ENCODE measurements at regions not wholly inside any gene's neighbourhood (a gene's known extent, or its start where the extent isn't known, plus 50 kb on each side); places are given as distances from the start of the nearest gene placed in this dataset.

- Histone ChIP-seq H3K27me3 (ENCODE audit: control insufficient read depth, insufficient read depth, low read length) (no peaks in the 10 kb centered on the region), H3K27ac (ENCODE audit: low read depth in 2 of 2, low read length in 2 of 2) (no peak overlapping the region), H3K4me1 (ENCODE audit: control insufficient read depth in 2 of 3, insufficient read depth in 2 of 3, low read depth in 1 of 3, low read length in 3 of 3) (no peaks in the 10 kb centered on the region), H3K36me3 (ENCODE audit: control insufficient read depth in 2 of 3, insufficient read depth in 3 of 3, low read length in 3 of 3) (no peaks in the 10 kb centered on the region), H3K9ac (ENCODE audit: low read length in 3 of 3) (no peak overlapping the region), H3K9me3 (ENCODE audit: control insufficient read depth in 2 of 3, insufficient read depth in 1 of 3, low read length in 3 of 3) (no peaks in the 10 kb centered on the region), H3K4me3 (ENCODE audit: low read length in 3 of 3) (no peak overlapping the region)
- intact Hi-C loops (cut with DNase I), result no loop called here
- FAIRE-seq, result no peak
- TF ChIP-seq CTCF (IDR thresholded peaks at IDR 0.05; ENCODE audit: borderline replicate concordance, extremely low read depth, insufficient read depth), result no peak
- DNase-seq, result no peak
These were observed 163.9 kb upstream of the LRRC7 start for GRCh38 chr1:69403756-69404320.

GRCh38 chr1:69404486-69404885 lies 163.2 kb upstream of the LRRC7 start:
- Histone ChIP-seq H3K4me3 (ENCODE audit: low read length in 3 of 3) (no peak overlapping the region), H3K4me1 (ENCODE audit: control insufficient read depth in 2 of 3, insufficient read depth in 2 of 3, low read depth in 1 of 3, low read length in 3 of 3) (no peaks in the 10 kb centered on the region), H3K27ac (ENCODE audit: low read depth in 2 of 2, low read length in 2 of 2) (no peak overlapping the region), H3K9ac (ENCODE audit: low read length in 3 of 3) (no peak overlapping the region), H3K9me3 (ENCODE audit: control insufficient read depth in 2 of 3, insufficient read depth in 1 of 3, low read length in 3 of 3) (no peaks in the 10 kb centered on the region), H3K36me3 (ENCODE audit: control insufficient read depth in 2 of 3, insufficient read depth in 3 of 3, low read length in 3 of 3) (no peaks in the 10 kb centered on the region), H3K27me3 (ENCODE audit: control insufficient read depth, insufficient read depth, low read length) (no peaks in the 10 kb centered on the region)
- intact Hi-C loops (cut with DNase I), result no loop called here
- DNase-seq, result no peak
- FAIRE-seq, result no peak
- TF ChIP-seq CTCF (IDR thresholded peaks at IDR 0.05; ENCODE audit: borderline replicate concordance, extremely low read depth, insufficient read depth), result no peak

GRCh38 chr1:69406244-69406643 lies 161.5 kb upstream of the LRRC7 start:
- TF ChIP-seq CTCF (IDR thresholded peaks at IDR 0.05; ENCODE audit: borderline replicate concordance, extremely low read depth, insufficient read depth), result no peak
- no peaks in the 10 kb centered on the region for H3K4me1 ChIP-seq (ENCODE audit: control insufficient read depth in 2 of 3, insufficient read depth in 2 of 3, low read depth in 1 of 3, low read length in 3 of 3)
- no peak for DNase-seq

More at GRCh38 chr1:69406244-69406643, 161.5 kb upstream of the LRRC7 start:
- Histone ChIP-seq H3K27ac (ENCODE audit: low read depth in 2 of 2, low read length in 2 of 2) (no peak overlapping the region), H3K27me3 (ENCODE audit: control insufficient read depth, insufficient read depth, low read length) (no peaks in the 10 kb centered on the region), H3K4me3 (ENCODE audit: low read length in 3 of 3) (no peak overlapping the region), H3K9me3 (ENCODE audit: control insufficient read depth in 2 of 3, insufficient read depth in 1 of 3, low read length in 3 of 3) (no peaks in the 10 kb centered on the region), H3K9ac (ENCODE audit: low read length in 3 of 3) (no peak overlapping the region), H3K36me3 (ENCODE audit: control insufficient read depth in 2 of 3, insufficient read depth in 3 of 3, low read length in 3 of 3) (no peaks in the 10 kb centered on the region)
- intact Hi-C loops (cut with DNase I), result no loop called here
- no peak for FAIRE-seq

All from kidney (tissue), 13 donors.